ENCODE measurements at regions not wholly inside any gene's neighbourhood (a gene's known extent, or its start where the extent isn't known, plus 50 kb on each side); places are given as distances from the start of the nearest gene placed in this dataset.

DNA sequence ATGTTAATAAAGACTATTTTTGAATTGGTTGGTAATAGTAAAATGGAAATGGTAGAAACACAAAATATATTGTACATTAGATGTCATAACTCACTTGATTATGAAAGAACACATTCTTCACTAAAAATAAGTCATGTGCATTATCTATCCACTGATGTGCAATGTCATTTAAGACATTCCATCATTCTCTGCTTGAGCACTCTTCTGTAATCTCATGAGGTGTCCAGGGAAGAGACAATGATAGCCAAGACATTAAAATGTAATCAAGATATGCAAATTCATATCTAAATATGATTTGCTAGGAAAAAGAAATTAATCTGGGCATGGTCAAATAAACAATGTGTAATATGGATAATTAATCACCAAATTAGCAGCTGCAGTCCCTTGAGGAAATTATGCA lies 422.5 kb downstream of the BTG1 start:
- Histone ChIP-seq H3K9ac (ENCODE audit: low read length) (no peak overlapping the region), H3K4me1 (ENCODE audit: control insufficient read depth in 2 of 2, insufficient read depth in 2 of 2, low read length in 2 of 2) (no peaks in the 10 kb centered on the region), H3K9me3 (ENCODE audit: control extremely low read depth in 1 of 3, control insufficient read depth in 2 of 3, insufficient read depth in 1 of 3, low read length in 2 of 3) (no peaks in the 10 kb centered on the region), H3K36me3 (replicated peaks in 1 of 2; ENCODE audit: control extremely low read depth in 1 of 2, control insufficient read depth in 1 of 2, extremely low read depth in 1 of 2, insufficient read depth in 2 of 2, low read length in 1 of 2) (no peaks in the 10 kb centered on the region), H3K79me2 (ENCODE audit: control insufficient read depth, insufficient read depth, low read length) (no peaks in the 10 kb centered on the region), H3K4me2 (replicated peaks; ENCODE audit: low read depth, low read length, poor library complexity, severe bottlenecking) (no peak overlapping the region), H4K20me1 (ENCODE audit: control insufficient read depth, insufficient read depth, low read length, poor library complexity, severe bottlenecking) (no peaks in the 10 kb centered on the region), H3K4me3 (ENCODE audit: control extremely low read depth in 1 of 5, extremely low read depth in 1 of 5, insufficient read depth in 1 of 5, low read depth in 2 of 5, low read length in 4 of 5) (no peak overlapping the region), H3K27ac (ENCODE audit: low read length in 2 of 2) (no peak overlapping the region), H3K27me3 (replicated peaks in 1 of 4; ENCODE audit: control extremely low read depth in 1 of 4, control insufficient read depth in 3 of 4, insufficient read depth in 4 of 4, low read length in 3 of 4) (no peaks in the 10 kb centered on the region), H2AFZ (ENCODE audit: insufficient read depth, low read depth, low read length, poor library complexity, severe bottlenecking) (no peak overlapping the region)
- ChIA-PET POLR2A (no interaction called here), CTCF (no interaction called here)
- DNase-seq (no peak), ATAC-seq (ENCODE audit: low read depth) (no peak)
- Mint-ChIP-seq H3K4me3 (no peak overlapping the region), H3K9me3 (ENCODE audit: insufficient read depth) (no peaks in the 10 kb centered on the region), H3K4me1 (no peaks in the 10 kb centered on the region), H3K27me3 (peaks cover 11% of the 10 kb centered on the region), H3K27ac (no peak overlapping the region)
- intact Hi-C loops (cut with micrococcal nuclease): no loop called here
- TF ChIP-seq EZH2 (IDR thresholded peaks at IDR 0.05; ENCODE audit: borderline replicate concordance, insufficient read depth, low read depth, low read length, poor library complexity, severe bottlenecking): no peak
- TF ChIP-seq, protein P1, sequence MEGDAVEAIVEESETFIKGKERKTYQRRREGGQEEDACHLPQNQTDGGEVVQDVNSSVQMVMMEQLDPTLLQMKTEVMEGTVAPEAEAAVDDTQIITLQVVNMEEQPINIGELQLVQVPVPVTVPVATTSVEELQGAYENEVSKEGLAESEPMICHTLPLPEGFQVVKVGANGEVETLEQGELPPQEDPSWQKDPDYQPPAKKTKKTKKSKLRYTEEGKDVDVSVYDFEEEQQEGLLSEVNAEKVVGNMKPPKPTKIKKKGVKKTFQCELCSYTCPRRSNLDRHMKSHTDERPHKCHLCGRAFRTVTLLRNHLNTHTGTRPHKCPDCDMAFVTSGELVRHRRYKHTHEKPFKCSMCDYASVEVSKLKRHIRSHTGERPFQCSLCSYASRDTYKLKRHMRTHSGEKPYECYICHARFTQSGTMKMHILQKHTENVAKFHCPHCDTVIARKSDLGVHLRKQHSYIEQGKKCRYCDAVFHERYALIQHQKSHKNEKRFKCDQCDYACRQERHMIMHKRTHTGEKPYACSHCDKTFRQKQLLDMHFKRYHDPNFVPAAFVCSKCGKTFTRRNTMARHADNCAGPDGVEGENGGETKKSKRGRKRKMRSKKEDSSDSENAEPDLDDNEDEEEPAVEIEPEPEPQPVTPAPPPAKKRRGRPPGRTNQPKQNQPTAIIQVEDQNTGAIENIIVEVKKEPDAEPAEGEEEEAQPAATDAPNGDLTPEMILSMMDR (IDR thresholded peaks at IDR 0.05): no peak

GRCh38 chr12:91722072-91722471 lies 423.6 kb downstream of the BTG1 start:
- no peaks in the 10 kb centered on the region for H3K4me1 ChIP-seq (ENCODE audit: control insufficient read depth in 2 of 2, insufficient read depth in 2 of 2, low read length in 2 of 2)
- ChIA-PET POLR2A (no interaction called here), CTCF (no interaction called here)
- Mint-ChIP-seq H3K27ac (no peak overlapping the region), H3K4me1 (no peaks in the 10 kb centered on the region), H3K9me3 (ENCODE audit: insufficient read depth) (no peaks in the 10 kb centered on the region), H3K27me3 (peaks cover 11% of the 10 kb centered on the region), H3K4me3 (no peak overlapping the region)
- ATAC-seq (ENCODE audit: low read depth) (no peak), DNase-seq (no peak)
- intact Hi-C loops (cut with micrococcal nuclease): no loop called here
- no peak overlapping the region for H3K27ac ChIP-seq (ENCODE audit: low read length in 2 of 2)
- H3K4me2 ChIP-seq (replicated peaks; ENCODE audit: low read depth, low read length, poor library complexity, severe bottlenecking): no peak overlapping the region
- H3K79me2 ChIP-seq (ENCODE audit: control insufficient read depth, insufficient read depth, low read length): no peaks in the 10 kb centered on the region
- H4K20me1 ChIP-seq (ENCODE audit: control insufficient read depth, insufficient read depth, low read length, poor library complexity, severe bottlenecking): no peaks in the 10 kb centered on the region
- no peaks in the 10 kb centered on the region for H3K27me3 ChIP-seq (replicated peaks in 1 of 4; ENCODE audit: control extremely low read depth in 1 of 4, control insufficient read depth in 3 of 4, insufficient read depth in 4 of 4, low read length in 3 of 4)
- no peak overlapping the region for H2AFZ ChIP-seq (ENCODE audit: insufficient read depth, low read depth, low read length, poor library complexity, severe bottlenecking)
- no peaks in the 10 kb centered on the region for H3K9me3 ChIP-seq (ENCODE audit: control extremely low read depth in 1 of 3, control insufficient read depth in 2 of 3, insufficient read depth in 1 of 3, low read length in 2 of 3)
- no peak overlapping the region for H3K4me3 ChIP-seq (ENCODE audit: control extremely low read depth in 1 of 5, extremely low read depth in 1 of 5, insufficient read depth in 1 of 5, low read depth in 2 of 5, low read length in 4 of 5)
- TF ChIP-seq EZH2 (IDR thresholded peaks at IDR 0.05; ENCODE audit: borderline replicate concordance, insufficient read depth, low read depth, low read length, poor library complexity, severe bottlenecking): no peak
- TF ChIP-seq, protein P1 (IDR thresholded peaks at IDR 0.05): no peak
- H3K36me3 ChIP-seq (replicated peaks in 1 of 2; ENCODE audit: control extremely low read depth in 1 of 2, control insufficient read depth in 1 of 2, extremely low read depth in 1 of 2, insufficient read depth in 2 of 2, low read length in 1 of 2): no peaks in the 10 kb centered on the region
- H3K9ac ChIP-seq (ENCODE audit: low read length): no peak overlapping the region
